B cell (primary cell): ENCODE measurements at regions not wholly inside any gene's neighbourhood (a gene's known extent, or its start where the extent isn't known, plus 50 kb on each side); places are given as distances from the start of the nearest gene placed in this dataset.

ENCODE experiments used
- CTCF ChIP-seq: fragments of 200-600 bp; IDR thresholded peaks from one replicate; pipeline ENCODE4 v1.8.0; 2022; ENCODE audit warnings: antibody characterized with exemption, mild to moderate bottlenecking
- EZH2 ChIP-seq: IDR thresholded peaks from 2 replicates; pipeline ENCODE4 v1.6.1; 2012; ENCODE audit warnings: borderline replicate concordance, low read depth, mild to moderate bottlenecking, moderate library complexity, low read length; ENCODE audit not compliant: insufficient read depth, poor library complexity, severe bottlenecking

- TF ChIP-seq CTCF (no peak), EZH2 (no peak)
These were observed 283.7 kb upstream of the POU3F3 start for GRCh38 chr2:104570259-104570658.
